ENCODE measurements at regions not wholly inside any gene's neighbourhood (a gene's known extent, or its start where the extent isn't known, plus 50 kb on each side); places are given as distances from the start of the nearest gene placed in this dataset.
"Not testable (repeated sequence)": the region's sequence is repeated elsewhere in the genome, so short reads cannot be mapped to it uniquely, and the experiment has no call there.

DNA sequence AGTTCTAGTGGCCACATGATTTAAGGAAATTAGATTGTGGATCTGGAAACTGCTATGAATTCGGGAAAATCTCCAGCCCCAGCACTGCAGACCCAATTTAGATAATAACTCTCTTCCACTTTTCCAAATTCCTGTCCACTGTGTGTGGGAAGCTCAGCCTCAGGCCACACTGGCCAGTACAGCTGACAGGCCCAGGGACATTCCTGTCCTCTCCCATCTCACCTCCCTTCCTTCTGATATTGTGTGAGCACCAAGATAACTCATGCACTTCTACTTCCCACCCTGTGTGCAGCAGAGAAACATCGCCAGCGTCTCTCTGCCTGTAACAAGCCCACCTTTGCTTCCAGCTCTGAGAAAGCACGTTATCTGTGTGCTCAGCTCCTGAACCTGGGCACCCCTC is 145.1 kb upstream of the RREB1 start:
- H3K36me3 ChIP-seq (replicated peaks in 1 of 2; ENCODE audit: control insufficient read depth in 1 of 2, insufficient read depth in 2 of 2, low read length in 1 of 2) = no peaks in the 10 kb centered on the region
- H3K27me3 ChIP-seq (ENCODE audit: insufficient read depth) = no peaks in the 10 kb centered on the region
- H3K9me3 ChIP-seq = no peaks in the 10 kb centered on the region
- no peak overlapping the region for H3K27ac ChIP-seq (ENCODE audit: low read depth in 2 of 2, low read length in 1 of 2)
- 32% methylated on average over 4 of the region's 4 CpGs for WGBS (ENCODE audit: low lambda C conversion rate)
- POLR2A ChIA-PET = no interaction called here
- H3K9me2 ChIP-seq = no peaks in the 10 kb centered on the region
- DNase-seq = no peak
- H3K79me2 ChIP-seq (ENCODE audit: insufficient read depth) = no peaks in the 10 kb centered on the region
- no peaks in the 10 kb centered on the region for H3F3A ChIP-seq (replicated peaks; ENCODE audit: insufficient read depth)
- no peak overlapping the region for H3K4me3 ChIP-seq (ENCODE audit: low read depth in 2 of 2, low read length in 1 of 2)
- no peak overlapping the region for H2AFZ ChIP-seq (ENCODE audit: low read depth)
- no peaks in the 10 kb centered on the region; a peak in 1 of 4 replicates for H3K4me1 ChIP-seq (ENCODE audit: control insufficient read depth in 1 of 2, insufficient read depth in 2 of 2, low read depth in 1 of 2, low read length in 1 of 2)
- no peak overlapping the region for H3K9ac ChIP-seq
- no peaks in the 10 kb centered on the region for H4K20me1 ChIP-seq (ENCODE audit: insufficient read depth)
- CTCF ChIA-PET = no interaction called here
- H3K4me2 ChIP-seq = no peak overlapping the region
- TF ChIP-seq GATA2 (CRISPR knock-in tag; IDR thresholded peaks at IDR 0.05) = no peak
- TF ChIP-seq FOSL2 (IDR thresholded peaks at IDR 0.05; ENCODE audit: borderline replicate concordance, low read depth) = no peak
- TF ChIP-seq GABPA (IDR thresholded peaks at IDR 0.05; ENCODE audit: low read depth) = no peak
- TF ChIP-seq YY1 (IDR thresholded peaks at IDR 0.05; ENCODE audit: low read depth) = no peak
- no peak for TF ChIP-seq TAF1 (IDR thresholded peaks at IDR 0.05; ENCODE audit: borderline replicate concordance, low read depth, low read length)
- no peak for TF ChIP-seq NFIC (IDR thresholded peaks at IDR 0.05; ENCODE audit: borderline replicate concordance)
- TF ChIP-seq, protein P1, sequence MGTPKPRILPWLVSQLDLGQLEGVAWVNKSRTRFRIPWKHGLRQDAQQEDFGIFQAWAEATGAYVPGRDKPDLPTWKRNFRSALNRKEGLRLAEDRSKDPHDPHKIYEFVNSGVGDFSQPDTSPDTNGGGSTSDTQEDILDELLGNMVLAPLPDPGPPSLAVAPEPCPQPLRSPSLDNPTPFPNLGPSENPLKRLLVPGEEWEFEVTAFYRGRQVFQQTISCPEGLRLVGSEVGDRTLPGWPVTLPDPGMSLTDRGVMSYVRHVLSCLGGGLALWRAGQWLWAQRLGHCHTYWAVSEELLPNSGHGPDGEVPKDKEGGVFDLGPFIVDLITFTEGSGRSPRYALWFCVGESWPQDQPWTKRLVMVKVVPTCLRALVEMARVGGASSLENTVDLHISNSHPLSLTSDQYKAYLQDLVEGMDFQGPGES (IDR thresholded peaks at IDR 0.05; ENCODE audit: low read depth, low read length) = no peak
- no peak for TF ChIP-seq SMC3 (IDR thresholded peaks at IDR 0.05; ENCODE audit: low read depth, low read length)

DNA sequence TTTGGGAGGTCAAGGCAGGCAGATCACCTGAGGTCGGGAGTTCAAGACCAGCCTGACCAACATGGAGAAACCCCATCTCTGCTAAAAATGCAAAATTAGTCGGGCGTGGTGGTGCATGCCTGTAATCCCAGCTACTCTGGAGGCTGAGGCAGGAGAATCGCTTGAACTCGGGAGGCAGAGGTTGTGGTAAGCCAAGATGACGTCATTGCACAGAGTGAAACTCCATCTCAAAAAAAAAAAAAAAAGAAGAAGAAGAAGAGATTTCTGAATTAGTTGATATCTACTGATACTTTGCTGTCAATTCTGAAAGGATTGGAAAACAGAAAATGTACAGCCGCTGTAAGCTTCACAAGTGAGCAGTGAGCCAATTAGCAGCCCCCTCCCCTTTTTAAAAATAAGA is 144.4 kb upstream of the RREB1 start:
- CTCF ChIA-PET; DNase-seq; H4K20me1 ChIP-seq (ENCODE audit: insufficient read depth); H3F3A ChIP-seq (replicated peaks; ENCODE audit: insufficient read depth); H3K4me3 ChIP-seq (ENCODE audit: low read depth in 2 of 2, low read length in 1 of 2); H3K9ac ChIP-seq; H3K27me3 ChIP-seq (ENCODE audit: insufficient read depth); POLR2A ChIA-PET; H3K4me2 ChIP-seq; H3K79me2 ChIP-seq (ENCODE audit: insufficient read depth); H3K9me2 ChIP-seq; H3K36me3 ChIP-seq (replicated peaks in 1 of 2; ENCODE audit: control insufficient read depth in 1 of 2, insufficient read depth in 2 of 2, low read length in 1 of 2); H3K9me3 ChIP-seq; H3K27ac ChIP-seq (ENCODE audit: low read depth in 2 of 2, low read length in 1 of 2); H2AFZ ChIP-seq (ENCODE audit: low read depth); H3K4me1 ChIP-seq (ENCODE audit: control insufficient read depth in 1 of 2, insufficient read depth in 2 of 2, low read depth in 1 of 2, low read length in 1 of 2): not testable (repeated sequence)
- WGBS (ENCODE audit: low lambda C conversion rate) = 40% methylated on average over 7 of the region's 7 CpGs

GRCh38 chr6:6964675-6965074 is 143.1 kb upstream of the RREB1 start:
- Histone ChIP-seq H3F3A (replicated peaks; ENCODE audit: insufficient read depth) (no peaks in the 10 kb centered on the region), H3K9me2 (no peaks in the 10 kb centered on the region), H4K20me1 (ENCODE audit: insufficient read depth) (no peaks in the 10 kb centered on the region), H3K9ac (no peak overlapping the region), H3K4me3 (ENCODE audit: low read depth in 2 of 2, low read length in 1 of 2) (no peak overlapping the region), H3K27ac (ENCODE audit: low read depth in 2 of 2, low read length in 1 of 2) (no peak overlapping the region), H2AFZ (ENCODE audit: low read depth) (no peak overlapping the region), H3K9me3 (no peaks in the 10 kb centered on the region), H3K36me3 (replicated peaks in 1 of 2; ENCODE audit: control insufficient read depth in 1 of 2, insufficient read depth in 2 of 2, low read length in 1 of 2) (no peaks in the 10 kb centered on the region), H3K4me2 (no peak overlapping the region), H3K4me1 (ENCODE audit: control insufficient read depth in 1 of 2, insufficient read depth in 2 of 2, low read depth in 1 of 2, low read length in 1 of 2) (no peaks in the 10 kb centered on the region; a peak in 1 of 4 replicates), H3K27me3 (ENCODE audit: insufficient read depth) (no peaks in the 10 kb centered on the region), H3K79me2 (ENCODE audit: insufficient read depth) (no peaks in the 10 kb centered on the region)
- no peak for DNase-seq
- CTCF ChIA-PET = no interaction called here
- POLR2A ChIA-PET = no interaction called here
- no peak for TF ChIP-seq USF1 (IDR thresholded peaks at IDR 0.05; ENCODE audit: borderline replicate concordance, low read depth)
- TF ChIP-seq TAF1 (IDR thresholded peaks at IDR 0.05; ENCODE audit: borderline replicate concordance, low read depth, low read length) = no peak
- TF ChIP-seq FOXJ3 (CRISPR knock-in tag; IDR thresholded peaks at IDR 0.05) = no peak
- no peak for TF ChIP-seq FOXM1 (IDR thresholded peaks at IDR 0.05; ENCODE audit: low read depth)
- no peak for TF ChIP-seq PBX3 (IDR thresholded peaks at IDR 0.05)
- WGBS (ENCODE audit: low lambda C conversion rate) = 20% methylated on average over 3 of the region's 3 CpGs

Data from SK-N-SH (cell line).